ENCODE measurements at regions not wholly inside any gene's neighbourhood (a gene's known extent, or its start where the extent isn't known, plus 50 kb on each side); places are given as distances from the start of the nearest gene placed in this dataset.
A peak's percentile ranks its signal among the peaks of the same experiment; 100 is the strongest.

GRCh38 chr14:58697930-58698642 is 60.3 kb downstream of the DACT1 start:
- ATAC-seq (ENCODE audit: low FRiP score) (no peak), DNase-seq (no peak)
- intact Hi-C loops (cut with DNase I) = no loop called here
- H3K27ac ChIP-seq (ENCODE audit: low read depth in 1 of 2, low read length in 2 of 2) = no peak overlapping the region
- H3K27me3 ChIP-seq (ENCODE audit: control insufficient read depth in 1 of 2, insufficient read depth in 2 of 2, low read length in 1 of 2) = no peaks in the 10 kb centered on the region
- no peak overlapping the region for H3K4me3 ChIP-seq (ENCODE audit: low read length in 2 of 2)
- H3K9me3 ChIP-seq (ENCODE audit: control insufficient read depth, low read length) = no peaks in the 10 kb centered on the region
- 54% methylated on average over 4 of the region's 4 CpGs for WGBS, 2 donors
- no peaks in the 10 kb centered on the region for H3K36me3 ChIP-seq (ENCODE audit: control insufficient read depth in 1 of 2, insufficient read depth in 2 of 2, low read length in 1 of 2)
- H3K4me1 ChIP-seq (ENCODE audit: control insufficient read depth in 1 of 2, insufficient read depth in 2 of 2, low read length in 2 of 2) = peaks cover 2 to 11% of the 10 kb centered on the region in 2 donors

GRCh38 chr14:58699681-58700205 is 62.0 kb downstream of the DACT1 start:
- ATAC-seq (ENCODE audit: low FRiP score) = no peak
- H3K4me1 ChIP-seq (ENCODE audit: control insufficient read depth in 1 of 2, insufficient read depth in 2 of 2, low read length in 2 of 2) = peaks cover 2 to 11% of the 10 kb centered on the region in 2 donors
- 97 to 100% methylated on average over 1 of the region's 1 CpG for WGBS, 2 donors
- DNase-seq = no peak
- intact Hi-C loops (cut with DNase I) = no loop called here
- no peaks in the 10 kb centered on the region for H3K36me3 ChIP-seq (ENCODE audit: control insufficient read depth in 1 of 2, insufficient read depth in 2 of 2, low read length in 1 of 2)
- H3K27me3 ChIP-seq (ENCODE audit: control insufficient read depth in 1 of 2, insufficient read depth in 2 of 2, low read length in 1 of 2) = no peaks in the 10 kb centered on the region
- H3K4me3 ChIP-seq (ENCODE audit: low read length in 2 of 2) = no peak overlapping the region
- no peak overlapping the region for H3K27ac ChIP-seq (ENCODE audit: low read depth in 1 of 2, low read length in 2 of 2)
- no peaks in the 10 kb centered on the region for H3K9me3 ChIP-seq (ENCODE audit: control insufficient read depth, low read length)

- intact Hi-C loops (cut with DNase I) = no loop called here
- no peaks in the 10 kb centered on the region for H3K9me3 ChIP-seq (ENCODE audit: control insufficient read depth, low read length)
- H3K4me3 ChIP-seq (ENCODE audit: low read length in 2 of 2) = no peak overlapping the region
- no peaks in the 10 kb centered on the region for H3K27me3 ChIP-seq (ENCODE audit: control insufficient read depth in 1 of 2, insufficient read depth in 2 of 2, low read length in 1 of 2)
- no peak overlapping the region for H3K27ac ChIP-seq (ENCODE audit: low read depth in 1 of 2, low read length in 2 of 2)
- DNase-seq = no peak
- H3K36me3 ChIP-seq (ENCODE audit: control insufficient read depth in 1 of 2, insufficient read depth in 2 of 2, low read length in 1 of 2) = no peaks in the 10 kb centered on the region
- 6 to 16% methylated on average over 3 of the region's 3 CpGs for WGBS, 2 donors
- no peak for ATAC-seq (ENCODE audit: low FRiP score)
- peaks cover 2 to 11% of the 10 kb centered on the region in 2 donors for H3K4me1 ChIP-seq (ENCODE audit: control insufficient read depth in 1 of 2, insufficient read depth in 2 of 2, low read length in 2 of 2)
Measured at GRCh38 chr14:58701156-58701555, 63.4 kb downstream of the DACT1 start.

GRCh38 chr14:58701604-58702003 is 63.8 kb downstream of the DACT1 start:
- ATAC-seq (ENCODE audit: low FRiP score) = peak; percentile 61

GRCh38 chr14:58702441-58703160 is 64.8 kb downstream of the DACT1 start:
- peak; percentile 37 for ATAC-seq (ENCODE audit: low FRiP score)
- WGBS, 2 donors = 15 to 30% methylated on average over 1 of the region's 1 CpG
- Histone ChIP-seq H3K4me1 (ENCODE audit: control insufficient read depth in 1 of 2, insufficient read depth in 2 of 2, low read length in 2 of 2) (peaks cover 2 to 11% of the 10 kb centered on the region in 2 donors), H3K36me3 (ENCODE audit: control insufficient read depth in 1 of 2, insufficient read depth in 2 of 2, low read length in 1 of 2) (no peaks in the 10 kb centered on the region), H3K27me3 (ENCODE audit: control insufficient read depth in 1 of 2, insufficient read depth in 2 of 2, low read length in 1 of 2) (no peaks in the 10 kb centered on the region), H3K4me3 (ENCODE audit: low read length in 2 of 2) (no peak overlapping the region), H3K9me3 (ENCODE audit: control insufficient read depth, low read length) (no peaks in the 10 kb centered on the region), H3K27ac (ENCODE audit: low read depth in 1 of 2, low read length in 2 of 2) (no peak overlapping the region)
- no peak for DNase-seq
- intact Hi-C loops (cut with DNase I) = no loop called here

More at GRCh38 chr14:58701604-58702003, 63.8 kb downstream of the DACT1 start:
- no peak overlapping the region for H3K4me3 ChIP-seq (ENCODE audit: low read length in 2 of 2)
- intact Hi-C loops (cut with DNase I) = no loop called here
- H3K27me3 ChIP-seq (ENCODE audit: control insufficient read depth in 1 of 2, insufficient read depth in 2 of 2, low read length in 1 of 2) = no peaks in the 10 kb centered on the region
- no peak for DNase-seq
- H3K4me1 ChIP-seq (ENCODE audit: control insufficient read depth in 1 of 2, insufficient read depth in 2 of 2, low read length in 2 of 2) = peaks cover 2 to 11% of the 10 kb centered on the region in 2 donors
- no peak overlapping the region for H3K27ac ChIP-seq (ENCODE audit: low read depth in 1 of 2, low read length in 2 of 2)
- WGBS, 2 donors = 4 to 28% methylated on average over 1 of the region's 1 CpG
- H3K9me3 ChIP-seq (ENCODE audit: control insufficient read depth, low read length) = no peaks in the 10 kb centered on the region
- no peaks in the 10 kb centered on the region for H3K36me3 ChIP-seq (ENCODE audit: control insufficient read depth in 1 of 2, insufficient read depth in 2 of 2, low read length in 1 of 2)

- 96 to 100% methylated on average over 1 of the region's 1 CpG for WGBS, 2 donors
- Histone ChIP-seq H3K27ac (ENCODE audit: low read depth in 1 of 2, low read length in 2 of 2) (no peak overlapping the region), H3K9me3 (ENCODE audit: control insufficient read depth, low read length) (no peaks in the 10 kb centered on the region), H3K4me3 (ENCODE audit: low read length in 2 of 2) (no peak overlapping the region), H3K4me1 (ENCODE audit: control insufficient read depth in 1 of 2, insufficient read depth in 2 of 2, low read length in 2 of 2) (peaks cover 2 to 11% of the 10 kb centered on the region in 2 donors), H3K27me3 (ENCODE audit: control insufficient read depth in 1 of 2, insufficient read depth in 2 of 2, low read length in 1 of 2) (no peaks in the 10 kb centered on the region), H3K36me3 (ENCODE audit: control insufficient read depth in 1 of 2, insufficient read depth in 2 of 2, low read length in 1 of 2) (no peaks in the 10 kb centered on the region)
- DNase-seq (no peak), ATAC-seq (ENCODE audit: low FRiP score) (no peak)
- intact Hi-C loops (cut with DNase I) = no loop called here
Measured at GRCh38 chr14:58703161-58703506, 65.4 kb downstream of the DACT1 start.

GRCh38 chr14:58705066-58705465 is 67.3 kb downstream of the DACT1 start:
- ATAC-seq (ENCODE audit: low FRiP score) = no peak
- WGBS, 2 donors = 68 to 82% methylated on average over 2 of the region's 2 CpGs

GRCh38 chr14:58707949-58708348 is 70.2 kb downstream of the DACT1 start:
- H3K36me3 ChIP-seq (ENCODE audit: control insufficient read depth in 1 of 2, insufficient read depth in 2 of 2, low read length in 1 of 2) = no peaks in the 10 kb centered on the region
- no peaks in the 10 kb centered on the region for H3K9me3 ChIP-seq (ENCODE audit: control insufficient read depth, low read length)
- ATAC-seq (ENCODE audit: low FRiP score) (no peak), DNase-seq (no peak)
- WGBS, 2 donors = 85 to 92% methylated on average over 1 of the region's 1 CpG
- no peak overlapping the region for H3K4me3 ChIP-seq (ENCODE audit: low read length in 2 of 2)
- H3K27me3 ChIP-seq (ENCODE audit: control insufficient read depth in 1 of 2, insufficient read depth in 2 of 2, low read length in 1 of 2) = no peaks in the 10 kb centered on the region
- H3K27ac ChIP-seq (ENCODE audit: low read depth in 1 of 2, low read length in 2 of 2) = no peak overlapping the region
- intact Hi-C loops (cut with DNase I) = no loop called here
- H3K4me1 ChIP-seq (ENCODE audit: control insufficient read depth in 1 of 2, insufficient read depth in 2 of 2, low read length in 2 of 2) = peaks cover 0 to 5% of the 10 kb centered on the region in 2 donors

More at GRCh38 chr14:58705066-58705465, 67.3 kb downstream of the DACT1 start:
- H3K4me1 ChIP-seq (ENCODE audit: control insufficient read depth in 1 of 2, insufficient read depth in 2 of 2, low read length in 2 of 2) = peaks cover 2 to 14% of the 10 kb centered on the region in 2 donors
- intact Hi-C loops (cut with DNase I) = no loop called here
- no peaks in the 10 kb centered on the region for H3K36me3 ChIP-seq (ENCODE audit: control insufficient read depth in 1 of 2, insufficient read depth in 2 of 2, low read length in 1 of 2)
- no peak overlapping the region for H3K4me3 ChIP-seq (ENCODE audit: low read length in 2 of 2)
- DNase-seq = peak in 1 of 2 donors; percentile 49
- H3K9me3 ChIP-seq (ENCODE audit: control insufficient read depth, low read length) = no peaks in the 10 kb centered on the region
- H3K27ac ChIP-seq (ENCODE audit: low read depth in 1 of 2, low read length in 2 of 2) = no peak overlapping the region
- H3K27me3 ChIP-seq (ENCODE audit: control insufficient read depth in 1 of 2, insufficient read depth in 2 of 2, low read length in 1 of 2) = no peaks in the 10 kb centered on the region
